ENCODE measurements at regions not wholly inside any gene's neighbourhood (a gene's known extent, or its start where the extent isn't known, plus 50 kb on each side); places are given as distances from the start of the nearest gene placed in this dataset.

DNA sequence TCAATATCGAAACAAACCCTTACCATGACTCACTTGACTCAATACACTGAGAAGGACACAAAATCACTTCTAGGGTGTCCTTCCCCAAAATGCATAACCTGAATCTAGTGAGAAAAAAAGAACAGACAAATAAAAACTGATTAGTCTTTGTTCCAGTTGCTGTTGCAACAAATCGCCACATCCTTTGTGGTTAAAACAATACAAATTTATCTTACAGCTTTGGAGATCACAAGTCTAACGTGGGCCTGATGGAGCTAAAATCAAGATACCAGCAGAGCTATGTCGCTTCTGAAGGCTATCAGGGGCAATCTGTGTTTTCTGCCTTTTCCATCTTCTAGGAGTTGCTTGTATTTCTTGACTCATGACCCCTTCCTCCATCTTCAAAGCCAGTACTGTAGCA is 541.7 kb downstream of the KCNJ3 start (continued):
- TF ChIP-seq HMGXB4 (CRISPR knock-in tag; IDR thresholded peaks at IDR 0.05; ENCODE audit: borderline replicate concordance) (no peak), BHLHE40 (IDR thresholded peaks at IDR 0.05; ENCODE audit: low read depth, low read length) (no peak), FOXS1 (CRISPR knock-in tag; IDR thresholded peaks at IDR 0.05) (no peak), PBX3 (IDR thresholded peaks at IDR 0.05) (no peak), SREBF2 (IDR thresholded peaks at IDR 0.05) (no peak)
- TF ChIP-seq, protein P1, sequence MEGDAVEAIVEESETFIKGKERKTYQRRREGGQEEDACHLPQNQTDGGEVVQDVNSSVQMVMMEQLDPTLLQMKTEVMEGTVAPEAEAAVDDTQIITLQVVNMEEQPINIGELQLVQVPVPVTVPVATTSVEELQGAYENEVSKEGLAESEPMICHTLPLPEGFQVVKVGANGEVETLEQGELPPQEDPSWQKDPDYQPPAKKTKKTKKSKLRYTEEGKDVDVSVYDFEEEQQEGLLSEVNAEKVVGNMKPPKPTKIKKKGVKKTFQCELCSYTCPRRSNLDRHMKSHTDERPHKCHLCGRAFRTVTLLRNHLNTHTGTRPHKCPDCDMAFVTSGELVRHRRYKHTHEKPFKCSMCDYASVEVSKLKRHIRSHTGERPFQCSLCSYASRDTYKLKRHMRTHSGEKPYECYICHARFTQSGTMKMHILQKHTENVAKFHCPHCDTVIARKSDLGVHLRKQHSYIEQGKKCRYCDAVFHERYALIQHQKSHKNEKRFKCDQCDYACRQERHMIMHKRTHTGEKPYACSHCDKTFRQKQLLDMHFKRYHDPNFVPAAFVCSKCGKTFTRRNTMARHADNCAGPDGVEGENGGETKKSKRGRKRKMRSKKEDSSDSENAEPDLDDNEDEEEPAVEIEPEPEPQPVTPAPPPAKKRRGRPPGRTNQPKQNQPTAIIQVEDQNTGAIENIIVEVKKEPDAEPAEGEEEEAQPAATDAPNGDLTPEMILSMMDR (IDR thresholded peaks at IDR 0.05): no peak

DNA sequence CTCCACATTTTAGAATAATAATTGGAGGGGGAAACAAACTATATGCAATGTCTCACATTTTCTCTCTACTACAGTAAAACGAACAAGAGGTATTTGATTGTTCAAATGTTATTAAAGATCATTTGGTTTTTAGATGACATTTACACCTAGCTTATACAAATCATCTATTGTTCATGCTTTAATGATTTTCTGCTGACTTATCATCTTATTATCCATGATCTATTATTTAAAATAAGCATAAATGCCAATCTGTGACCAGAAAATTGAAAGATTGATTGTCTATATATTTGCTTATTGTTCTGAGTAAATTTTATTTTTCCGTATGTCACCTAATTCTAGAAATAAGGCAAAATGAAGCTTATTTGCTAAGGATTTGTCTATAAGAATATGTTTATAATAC is 537.2 kb downstream of the KCNJ3 start:
- no peak overlapping the region for H3K4me3 ChIP-seq
- DNase-seq (ENCODE audit: low read depth in 1 of 2, low spot score in 1 of 2) (no peak), ATAC-seq (no peak), FAIRE-seq (no peak)
- H3K4me1 ChIP-seq: no peaks in the 10 kb centered on the region
- H3K4me2 ChIP-seq: no peak overlapping the region
- TF ChIP-seq MAFK (IDR thresholded peaks at IDR 0.05; ENCODE audit: partially characterized antibody): peak; percentile 18
- no peak for TF ChIP-seq FOSB (CRISPR knock-in tag; IDR thresholded peaks at IDR 0.05)
- WGBS (ENCODE audit: missing lambda C conversion rate): 37% methylated on average over 2 of the region's 2 CpGs
- ChIA-PET POLR2A (no interaction called here), CTCF (interaction anchor here (0.7 kb wide), 1 partner anchor 112 kb away, joined by 3 read pairs; no protein-coding TSS in a partner anchor)
- H3K9me3 ChIP-seq: no peaks in the 10 kb centered on the region
- H3K27ac ChIP-seq: no peak overlapping the region

GRCh38 chr2:155223781-155224406 is 525.4 kb downstream of the KCNJ3 start:
- ChIA-PET POLR2A (no interaction called here), CTCF (no interaction called here)
- FAIRE-seq: no peak
- Histone ChIP-seq H3K27ac (no peak overlapping the region), H3K4me3 (no peak overlapping the region), H3K4me2 (no peak overlapping the region), H3K9me3 (no peaks in the 10 kb centered on the region), H3K4me1 (no peaks in the 10 kb centered on the region)
- peak; percentile 1 to 20 for DNase-seq (ENCODE audit: low read depth in 1 of 2, low spot score in 1 of 2)
- WGBS (ENCODE audit: missing lambda C conversion rate): 13% methylated on average over 5 of the region's 5 CpGs
- no peak for TF ChIP-seq ESRRA (IDR thresholded peaks at IDR 0.05; ENCODE audit: borderline replicate concordance, low read length)
- TF ChIP-seq POLR2AphosphoS2 (conservative IDR thresholded peaks at IDR 0.05; ENCODE audit: low read length): no peak
- TF ChIP-seq, protein P1 (IDR thresholded peaks at IDR 0.05): peak; percentile 31; the same call in 1 of the 3 replicates
- TF ChIP-seq HDAC2 (IDR thresholded peaks at IDR 0.05): no peak
- TF ChIP-seq RAD21 (conservative IDR thresholded peaks at IDR 0.05 in 1 of 2, IDR thresholded peaks at IDR 0.05 in 1 of 2): peak; percentile 34; a peak in 3 of 5 replicates
- ATAC-seq: 0 out of 6 replicates have a peak, but pooled peaks of 1 of the 2 experiments have one; percentile 50

- no peak for ATAC-seq
- Histone ChIP-seq H3K4me1 (no peaks in the 10 kb centered on the region), H3K27ac (no peak overlapping the region), H3K4me2 (no peak overlapping the region), H3K9me3 (no peaks in the 10 kb centered on the region), H3K4me3 (no peak overlapping the region)
- CTCF ChIA-PET: no interaction called here
- TF ChIP-seq CBX2 (IDR thresholded peaks at IDR 0.05; ENCODE audit: borderline replicate concordance, low read depth): no peak
- no peak for TF ChIP-seq KDM5A (IDR thresholded peaks at IDR 0.05)
- no peak for TF ChIP-seq CBX8 (IDR thresholded peaks at IDR 0.05)
- no peak for TF ChIP-seq ZC3H11A (IDR thresholded peaks at IDR 0.05)
- TF ChIP-seq HOXB5 (CRISPR knock-in tag; IDR thresholded peaks at IDR 0.05): no peak
- TF ChIP-seq FOSL2 (IDR thresholded peaks at IDR 0.05): no peak
- TF ChIP-seq FOSL2 (CRISPR knock-in tag; IDR thresholded peaks at IDR 0.05): no peak
- TF ChIP-seq JUNB (IDR thresholded peaks at IDR 0.05): no peak
- no peak for FAIRE-seq
- POLR2A ChIA-PET: no interaction called here
- no peak for DNase-seq (ENCODE audit: low read depth in 1 of 2, low spot score in 1 of 2)
Measured at GRCh38 chr2:155218945-155219344, 520.5 kb downstream of the KCNJ3 start.

Measured in A549 (cell line).